ENCODE measurements at regions not wholly inside any gene's neighbourhood (a gene's known extent, or its start where the extent isn't known, plus 50 kb on each side); places are given as distances from the start of the nearest gene placed in this dataset.

DNA sequence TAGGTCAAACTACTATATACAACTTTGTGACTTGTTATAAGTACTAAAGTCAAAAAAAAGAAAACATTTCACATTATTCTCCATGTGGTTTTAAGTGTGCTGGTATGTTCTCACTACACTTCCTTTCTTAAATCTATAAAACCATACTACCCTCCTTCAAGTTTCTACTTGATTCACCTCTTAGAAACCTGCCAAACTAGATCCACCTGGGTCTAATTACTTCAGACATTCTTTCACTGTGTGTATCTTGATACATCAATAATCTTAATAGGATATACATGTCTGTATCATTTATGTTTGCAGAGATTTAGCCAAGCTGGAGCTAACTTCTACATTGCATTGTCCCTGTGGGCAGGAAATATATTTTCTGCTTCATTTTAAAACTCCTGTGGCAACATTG is 1012.6 kb downstream of the EFNA5 start:
- TF ChIP-seq, protein P1, sequence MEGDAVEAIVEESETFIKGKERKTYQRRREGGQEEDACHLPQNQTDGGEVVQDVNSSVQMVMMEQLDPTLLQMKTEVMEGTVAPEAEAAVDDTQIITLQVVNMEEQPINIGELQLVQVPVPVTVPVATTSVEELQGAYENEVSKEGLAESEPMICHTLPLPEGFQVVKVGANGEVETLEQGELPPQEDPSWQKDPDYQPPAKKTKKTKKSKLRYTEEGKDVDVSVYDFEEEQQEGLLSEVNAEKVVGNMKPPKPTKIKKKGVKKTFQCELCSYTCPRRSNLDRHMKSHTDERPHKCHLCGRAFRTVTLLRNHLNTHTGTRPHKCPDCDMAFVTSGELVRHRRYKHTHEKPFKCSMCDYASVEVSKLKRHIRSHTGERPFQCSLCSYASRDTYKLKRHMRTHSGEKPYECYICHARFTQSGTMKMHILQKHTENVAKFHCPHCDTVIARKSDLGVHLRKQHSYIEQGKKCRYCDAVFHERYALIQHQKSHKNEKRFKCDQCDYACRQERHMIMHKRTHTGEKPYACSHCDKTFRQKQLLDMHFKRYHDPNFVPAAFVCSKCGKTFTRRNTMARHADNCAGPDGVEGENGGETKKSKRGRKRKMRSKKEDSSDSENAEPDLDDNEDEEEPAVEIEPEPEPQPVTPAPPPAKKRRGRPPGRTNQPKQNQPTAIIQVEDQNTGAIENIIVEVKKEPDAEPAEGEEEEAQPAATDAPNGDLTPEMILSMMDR (IDR thresholded peaks at IDR 0.05) = no peak
- TF ChIP-seq EZH2 (IDR thresholded peaks at IDR 0.05; ENCODE audit: borderline replicate concordance, insufficient read depth, low read depth, low read length, poor library complexity, severe bottlenecking) = no peak
